B cell (primary cell): ENCODE measurements at regions not wholly inside any gene's neighbourhood (a gene's known extent, or its start where the extent isn't known, plus 50 kb on each side); places are given as distances from the start of the nearest gene placed in this dataset.

Source experiments
- ATAC-seq: fragments of 200-7000 bp; cut with Tn5 transposase; one replicate; pipeline ENCODE4 v1.10.0; 2021; ENCODE audit warnings: low read depth, mild to moderate bottlenecking, moderate number of reproducible peaks, moderate library complexity
- CTCF ChIA-PET: fragments of 350-600 bp; sonication (Branson Sonifier 250); formaldehyde crosslinking; loops from one replicate; lab custom pipeline; 2021; ENCODE audit warnings: antibody characterized with exemption, inconsistent platforms; lab: Charles Lee
- POLR2A ChIA-PET: fragments of 350-600 bp; sonication (Branson Sonifier 250); formaldehyde crosslinking; loops from one replicate; lab custom pipeline; 2021; ENCODE audit warnings: antibody characterized with exemption; lab: Charles Lee
- DNase-seq: peaks from one replicate; pipeline ENCODE4 v3.0.0; 2013
- H2AFZ ChIP-seq: 2 replicates; pipeline ENCODE4 v1.6.1; 2012; ENCODE audit warnings: mild to moderate bottlenecking, low read depth, low read length; ENCODE audit not compliant: insufficient read depth, poor library complexity, severe bottlenecking
- H3K27ac ChIP-seq, 2 donors: 1 replicate in 1 of 2; 2 replicates in 1 of 2; pipeline ENCODE4 v1.5.1; 2012 to 2013; ENCODE audit warnings: low read length in 2 of 2, mild to moderate bottlenecking in 2 of 2, moderate library complexity in 1 of 2
- H3K27me3 ChIP-seq, 4 experiments: fragments of 200-600 bp in 1 of 4; sonication (generic) in 1 of 4; replicated peaks in 1 of 4; 1 replicate in 2 of 4; 2 replicates in 2 of 4; pipeline versions ENCODE4 v1.6.1 to v1.7.0; 2013 to 2016; ENCODE audit warnings: low read length in 3 of 4, mild to moderate bottlenecking in 2 of 4, mixed read lengths in 1 of 4, moderate library complexity in 1 of 4; ENCODE audit not compliant: insufficient read depth in 4 of 4, control insufficient read depth in 3 of 4; ENCODE audit errors: control extremely low read depth in 1 of 4
- H3K36me3 ChIP-seq, 2 experiments: replicated peaks in 1 of 2; 1 replicate in 1 of 2; 2 replicates in 1 of 2; pipeline versions ENCODE4 v1.6.1 to v1.7.1; 2013; ENCODE audit warnings: low read length in 1 of 2; ENCODE audit not compliant: insufficient read depth in 2 of 2, control insufficient read depth in 1 of 2; ENCODE audit errors: control extremely low read depth in 1 of 2, extremely low read depth in 1 of 2
- H3K4me1 ChIP-seq, 2 donors: fragments of 200-600 bp in 1 of 2; sonication (generic) in 1 of 2; 1 replicate in 1 of 2; 2 replicates in 1 of 2; pipeline versions ENCODE4 v1.5.1 to v1.6.1; 2013 to 2017; ENCODE audit warnings: low read length in 2 of 2; ENCODE audit not compliant: control insufficient read depth in 2 of 2, insufficient read depth in 2 of 2
- H3K4me2 ChIP-seq: replicated peaks from 2 replicates; pipeline ENCODE3; 2012; ENCODE audit warnings: mild to moderate bottlenecking, low read depth, low read length; ENCODE audit not compliant: poor library complexity, severe bottlenecking
- H3K4me3 ChIP-seq, 5 experiments: fragments of 200-600 bp in 1 of 5; sonication (generic) in 1 of 5; 1 replicate in 3 of 5; 2 replicates in 2 of 5; pipeline versions ENCODE4 v1.5.1 to v1.7.0; 2011 to 2016; ENCODE audit warnings: low read length in 4 of 5, mild to moderate bottlenecking in 4 of 5, low read depth in 2 of 5, control low read depth in 1 of 5, moderate library complexity in 1 of 5; ENCODE audit not compliant: insufficient read depth in 1 of 5; ENCODE audit errors: control extremely low read depth in 1 of 5, extremely low read depth in 1 of 5
- H3K79me2 ChIP-seq: fragments of 200-600 bp; sonication (generic); one replicate; pipeline ENCODE4 v1.6.0; 2016; ENCODE audit warnings: low read length; ENCODE audit not compliant: control insufficient read depth, insufficient read depth
- H3K9ac ChIP-seq: fragments of 200-600 bp; sonication (generic); 2 replicates; pipeline ENCODE4 v1.6.1; 2017; ENCODE audit warnings: mild to moderate bottlenecking, low read length, moderate library complexity
- H3K9me3 ChIP-seq, 3 donors: one replicate each; pipeline versions ENCODE4 v1.6.1 to v1.7.1; 2013; ENCODE audit warnings: low read length in 2 of 3; ENCODE audit not compliant: control insufficient read depth in 2 of 3, insufficient read depth in 1 of 3; ENCODE audit errors: control extremely low read depth in 1 of 3
- H4K20me1 ChIP-seq: 2 replicates; pipeline ENCODE4 v1.6.0; 2012; ENCODE audit warnings: mild to moderate bottlenecking, low read length; ENCODE audit not compliant: insufficient read depth, control insufficient read depth, poor library complexity, severe bottlenecking
- H3K27ac Mint-ChIP-seq: one replicate; pipeline ENCODE4 v1.8.0; 2021; ENCODE audit warnings: mixed read lengths
- H3K27me3 Mint-ChIP-seq: one replicate; pipeline ENCODE4 v1.8.0; 2021; ENCODE audit warnings: mixed read lengths
- H3K4me1 Mint-ChIP-seq: one replicate; pipeline ENCODE4 v1.8.0; 2021; ENCODE audit warnings: mixed read lengths
- H3K4me3 Mint-ChIP-seq: one replicate; pipeline ENCODE4 v1.8.0; 2021; ENCODE audit warnings: mixed read lengths
- H3K9me3 Mint-ChIP-seq: one replicate; pipeline ENCODE4 v1.8.0; 2022; ENCODE audit warnings: mixed read lengths; ENCODE audit not compliant: insufficient read depth
- CTCF ChIP-seq: fragments of 200-600 bp; IDR thresholded peaks from one replicate; pipeline ENCODE4 v1.8.0; 2022; ENCODE audit warnings: antibody characterized with exemption, mild to moderate bottlenecking
- EZH2 ChIP-seq: IDR thresholded peaks from 2 replicates; pipeline ENCODE4 v1.6.1; 2012; ENCODE audit warnings: borderline replicate concordance, low read depth, mild to moderate bottlenecking, moderate library complexity, low read length; ENCODE audit not compliant: insufficient read depth, poor library complexity, severe bottlenecking
- WGBS: methylation state at CpG from one replicate; pipeline ENCODE4 v1.1.5; 2013; ENCODE audit warnings: missing lambda C conversion rate; ENCODE audit not compliant: insufficient coverage; 5-methylcytosine and 5-hydroxymethylcytosine counted together
- intact Hi-C: fragments of 100-400 bp; cut with micrococcal nuclease; formaldehyde crosslinking; loops from one replicate; pipeline ENCODE4 v1.10.0; 2022

- WGBS: 88% methylated on average over 3 of the region's 6 CpGs
- no peak overlapping the region for H3K9ac ChIP-seq
- no peaks in the 10 kb centered on the region for H4K20me1 ChIP-seq
- no peak overlapping the region for H3K4me2 ChIP-seq
- Mint-ChIP-seq H3K27me3 (no peaks in the 10 kb centered on the region), H3K4me3 (no peak overlapping the region), H3K4me1 (no peaks in the 10 kb centered on the region), H3K9me3 (peaks cover 1% of the 10 kb centered on the region), H3K27ac (no peak overlapping the region)
- H3K4me3 ChIP-seq: no peak overlapping the region
- no peak for DNase-seq
- H2AFZ ChIP-seq: no peak overlapping the region
- H3K79me2 ChIP-seq: no peaks in the 10 kb centered on the region
- ChIA-PET CTCF (no interaction called here), POLR2A (no interaction called here)
- no peaks in the 10 kb centered on the region for H3K36me3 ChIP-seq
- H3K27me3 ChIP-seq: no peaks in the 10 kb centered on the region
- H3K9me3 ChIP-seq: no peaks in the 10 kb centered on the region
- H3K27ac ChIP-seq: no peak overlapping the region
- intact Hi-C loops: no loop called here
- ATAC-seq: no peak
- no peaks in the 10 kb centered on the region for H3K4me1 ChIP-seq
- TF ChIP-seq EZH2: no peak
- TF ChIP-seq CTCF: no peak
Measured at GRCh38 chr18:31232775-31233424, 70.2 kb upstream of the DSC1 start.

GRCh38 chr18:31233621-31234275, 71.1 kb upstream of the DSC1 start:
- H3K4me1 Mint-ChIP-seq: no peaks in the 10 kb centered on the region
- H3K9me3 Mint-ChIP-seq: peaks cover 1% of the 10 kb centered on the region
- H3K27ac Mint-ChIP-seq: no peak overlapping the region
- DNase-seq (no peak), ATAC-seq (no peak)
- POLR2A ChIA-PET: no interaction called here
- CTCF ChIA-PET: no interaction called here
- no peaks in the 10 kb centered on the region for H3K27me3 Mint-ChIP-seq
- Histone ChIP-seq H3K79me2 (no peaks in the 10 kb centered on the region), H2AFZ (no peak overlapping the region), H3K9me3 (no peaks in the 10 kb centered on the region), H3K27me3 (no peaks in the 10 kb centered on the region), H3K4me2 (no peak overlapping the region), H3K27ac (no peak overlapping the region), H4K20me1 (no peaks in the 10 kb centered on the region), H3K36me3 (no peaks in the 10 kb centered on the region), H3K4me1 (no peaks in the 10 kb centered on the region), H3K9ac (no peak overlapping the region), H3K4me3 (no peak overlapping the region)
- WGBS: 88% methylated on average over 3 of the region's 3 CpGs
- TF ChIP-seq CTCF (no peak), EZH2 (no peak)
- H3K4me3 Mint-ChIP-seq: no peak overlapping the region
- intact Hi-C loops: no loop called here
